BLaER1 (cell line): ENCODE measurements at regions not wholly inside any gene's neighbourhood (a gene's known extent, or its start where the extent isn't known, plus 50 kb on each side); places are given as distances from the start of the nearest gene placed in this dataset.

Experiments used
- H3K27ac ChIP-seq: shearing (Covaris generic); formaldehyde crosslinking; 2 replicates; pipeline ENCODE4 v1.8.1; 2022
- H3K27me3 ChIP-seq: shearing (Covaris generic); formaldehyde crosslinking; 2 replicates; pipeline ENCODE4 v1.8.1; 2022
- H3K36me3 ChIP-seq: shearing (Covaris generic); formaldehyde crosslinking; 2 replicates; pipeline ENCODE4 v1.8.1; 2022
- H3K4me1 ChIP-seq: shearing (Covaris generic); formaldehyde crosslinking; 2 replicates; pipeline ENCODE4 v1.8.1; 2022
- H3K4me2 ChIP-seq: shearing (Covaris generic); formaldehyde crosslinking; 2 replicates; pipeline ENCODE4 v1.8.1; 2022
- H3K4me3 ChIP-seq: shearing (Covaris generic); formaldehyde crosslinking; 2 replicates; pipeline ENCODE4 v1.8.1; 2022
- H3K9ac ChIP-seq: shearing (Covaris generic); formaldehyde crosslinking; 2 replicates; pipeline ENCODE4 v1.8.1; 2022
- H3K9me3 ChIP-seq: shearing (Covaris generic); formaldehyde crosslinking; 2 replicates; pipeline ENCODE4 v1.8.1; 2022
- H4K20me1 ChIP-seq: shearing (Covaris generic); formaldehyde crosslinking; 2 replicates; pipeline ENCODE4 v1.8.1; 2022
- Cebpa-rat ChIP-seq: shearing (Covaris generic); IDR thresholded peaks from 2 replicates; pipeline ENCODE4 v1.8.1; 2022

DNA sequence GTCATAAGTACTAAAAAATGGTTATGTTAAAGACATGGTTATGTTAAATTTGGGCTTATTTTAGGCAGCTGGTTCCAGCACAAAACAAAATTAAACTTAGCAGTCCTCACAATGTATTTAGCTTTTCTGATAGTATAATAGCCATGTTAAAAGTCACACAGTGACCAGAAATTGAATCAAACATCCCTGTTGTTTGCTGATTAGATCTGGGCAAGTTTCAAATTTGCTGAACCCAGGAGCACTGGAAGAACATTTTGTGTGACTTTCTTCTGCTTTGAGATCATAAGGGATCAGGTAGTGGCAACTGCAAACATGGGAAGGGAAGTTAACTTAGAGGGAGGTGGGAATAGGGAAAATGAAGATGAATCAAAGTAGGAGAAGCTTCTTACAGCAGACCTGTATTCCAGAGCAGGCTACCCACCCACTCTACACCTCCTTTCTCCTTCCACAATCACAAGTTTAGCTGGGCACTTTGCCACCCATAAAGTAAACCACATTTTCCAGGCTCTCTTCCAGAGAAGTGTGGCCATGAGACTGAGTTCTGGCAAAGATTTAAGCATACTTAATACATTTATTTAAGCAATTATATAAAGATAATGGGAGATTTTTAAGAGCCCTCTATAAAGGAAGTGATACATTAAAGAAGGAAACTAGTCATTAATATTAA, 616.1 kb upstream of the LRATD1 start:
- H3K9me3 ChIP-seq, result no peaks in the 10 kb centered on the region
- no peak overlapping the region for H3K9ac ChIP-seq
- no peaks in the 10 kb centered on the region for H4K20me1 ChIP-seq
- H3K4me1 ChIP-seq, result no peaks in the 10 kb centered on the region
- H3K36me3 ChIP-seq, result no peaks in the 10 kb centered on the region
- H3K4me3 ChIP-seq, result no peak overlapping the region
- no peak for TF ChIP-seq Cebpa-rat
- H3K4me2 ChIP-seq, result no peak overlapping the region
- H3K27ac ChIP-seq, result no peak overlapping the region
- no peaks in the 10 kb centered on the region for H3K27me3 ChIP-seq

DNA sequence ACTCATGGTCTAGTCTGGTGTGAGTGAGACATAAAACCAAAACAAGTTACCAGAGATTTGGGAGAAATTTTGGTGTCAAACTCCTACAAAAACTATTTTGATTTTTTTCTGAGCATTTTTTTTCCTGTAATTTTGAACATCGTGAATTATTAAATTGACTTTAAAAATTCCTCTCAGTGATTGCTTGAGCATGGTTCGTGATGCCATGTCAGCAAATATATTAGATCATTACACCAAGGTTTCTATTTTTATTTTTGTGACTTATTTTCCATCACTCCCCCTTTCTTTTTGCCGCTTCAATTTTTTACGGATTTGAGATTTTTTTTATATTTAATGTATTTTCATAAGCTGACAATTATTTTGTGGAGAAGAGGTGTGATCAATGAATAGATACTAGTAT, 613.9 kb upstream of the LRATD1 start:
- TF ChIP-seq Cebpa-rat, result no peak

DNA sequence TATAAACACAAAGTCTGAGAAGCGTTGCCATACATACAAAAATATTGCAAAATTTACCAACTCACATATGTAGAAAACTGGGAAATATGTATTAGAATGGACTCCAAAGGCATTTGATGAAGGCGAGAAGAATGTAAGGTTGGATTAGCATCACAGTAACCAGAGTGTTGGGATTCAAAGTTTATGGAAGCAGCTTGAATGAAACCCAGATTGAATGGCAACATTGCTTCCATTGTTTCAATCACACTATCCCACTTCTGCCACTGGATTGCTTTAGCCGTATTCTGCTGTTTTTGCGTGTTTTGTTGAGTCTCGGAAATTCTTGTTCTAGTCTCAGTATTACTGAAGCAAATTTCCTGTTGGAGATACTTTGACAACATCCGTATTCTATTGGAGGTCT, 609.0 kb upstream of the LRATD1 start:
- Histone ChIP-seq H3K36me3 (no peaks in the 10 kb centered on the region), H3K4me3 (no peak overlapping the region), H3K9ac (no peak overlapping the region), H3K4me1 (no peaks in the 10 kb centered on the region), H3K9me3 (no peaks in the 10 kb centered on the region), H4K20me1 (no peaks in the 10 kb centered on the region), H3K27me3 (no peaks in the 10 kb centered on the region), H3K27ac (no peak overlapping the region), H3K4me2 (no peak overlapping the region)
- no peak for TF ChIP-seq Cebpa-rat

More for the DNA sequence above, 613.9 kb upstream of the LRATD1 start:
- no peak overlapping the region for H3K4me3 ChIP-seq
- H3K9me3 ChIP-seq, result no peaks in the 10 kb centered on the region
- no peaks in the 10 kb centered on the region for H3K36me3 ChIP-seq
- no peaks in the 10 kb centered on the region for H4K20me1 ChIP-seq
- no peak overlapping the region for H3K4me2 ChIP-seq
- no peak overlapping the region for H3K27ac ChIP-seq
- no peak overlapping the region for H3K9ac ChIP-seq
- no peaks in the 10 kb centered on the region for H3K27me3 ChIP-seq
- H3K4me1 ChIP-seq, result no peaks in the 10 kb centered on the region

DNA sequence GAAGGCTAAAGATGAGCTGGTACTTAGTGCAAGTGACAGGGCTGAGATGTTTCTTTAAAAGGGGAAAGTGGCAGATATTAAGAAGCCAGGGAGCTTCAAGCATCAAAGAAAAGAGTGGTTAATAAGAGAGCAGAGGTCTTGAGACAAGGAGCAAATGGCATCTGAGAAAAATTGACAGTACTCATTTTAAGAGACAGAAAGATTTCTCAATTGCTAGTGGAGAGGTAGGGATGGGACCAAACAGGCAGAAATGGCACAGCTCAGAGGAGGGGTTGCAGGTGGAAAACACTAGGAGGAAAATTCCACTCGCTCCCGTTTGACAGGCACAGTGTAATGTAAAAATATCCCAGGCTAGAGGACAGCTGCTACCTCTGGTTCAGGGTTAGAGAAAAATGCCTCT, 593.4 kb upstream of the LRATD1 start:
- Histone ChIP-seq H3K4me3 (no peak overlapping the region), H3K9ac (no peak overlapping the region), H3K4me2 (no peak overlapping the region), H3K9me3 (no peaks in the 10 kb centered on the region), H3K36me3 (no peaks in the 10 kb centered on the region), H4K20me1 (no peaks in the 10 kb centered on the region), H3K27ac (no peak overlapping the region), H3K27me3 (no peaks in the 10 kb centered on the region), H3K4me1 (no peaks in the 10 kb centered on the region)
- no peak for TF ChIP-seq Cebpa-rat

DNA sequence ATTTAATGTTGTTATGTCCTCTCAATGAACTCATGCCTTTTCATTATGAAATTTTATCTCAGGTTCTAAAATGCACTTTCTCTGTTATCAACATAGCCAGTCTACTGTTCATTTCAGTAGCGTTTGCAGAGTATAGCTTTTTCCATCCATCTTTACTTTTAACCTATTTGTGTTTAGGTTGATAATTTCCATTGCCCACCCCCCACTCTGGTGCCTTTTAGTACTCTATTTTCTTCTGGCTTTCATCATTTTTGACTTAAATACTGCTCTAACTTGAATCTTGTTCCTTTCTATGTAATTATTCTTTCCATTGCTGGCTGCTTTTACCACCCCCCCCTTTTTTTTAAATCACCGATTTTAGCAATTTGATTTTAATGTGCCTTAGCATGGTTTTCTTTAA, 585.0 kb upstream of the LRATD1 start:
- H3K9ac ChIP-seq, result no peak overlapping the region
- H3K4me3 ChIP-seq, result no peak overlapping the region
- no peaks in the 10 kb centered on the region for H4K20me1 ChIP-seq
- no peaks in the 10 kb centered on the region for H3K36me3 ChIP-seq
- H3K27me3 ChIP-seq, result no peaks in the 10 kb centered on the region
- no peaks in the 10 kb centered on the region for H3K9me3 ChIP-seq
- H3K27ac ChIP-seq, result no peak overlapping the region
- no peaks in the 10 kb centered on the region for H3K4me1 ChIP-seq
- TF ChIP-seq Cebpa-rat, result no peak
- H3K4me2 ChIP-seq, result no peak overlapping the region

DNA sequence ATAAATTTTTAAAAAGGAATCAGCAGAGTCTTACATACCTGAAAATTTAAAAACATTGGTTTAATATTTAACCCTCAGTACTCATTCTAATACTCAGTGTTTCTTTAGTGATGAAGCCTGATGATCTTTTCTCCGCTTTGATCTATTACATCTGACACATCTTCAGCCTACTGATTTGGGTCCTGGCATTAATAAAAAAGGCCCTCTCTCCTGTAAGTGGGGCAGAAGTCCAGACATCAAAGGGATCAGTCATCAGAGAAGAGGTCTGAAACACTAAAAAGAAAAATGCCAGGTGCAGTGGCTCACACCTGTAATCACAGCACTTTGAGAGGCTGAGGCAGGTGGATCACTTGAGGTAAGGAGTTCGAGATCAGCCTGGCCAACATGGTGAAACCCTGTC, 581.1 kb upstream of the LRATD1 start:
- no peaks in the 10 kb centered on the region for H3K36me3 ChIP-seq
- H4K20me1 ChIP-seq, result no peaks in the 10 kb centered on the region
- H3K9ac ChIP-seq, result no peak overlapping the region
- H3K27ac ChIP-seq, result no peak overlapping the region
- H3K27me3 ChIP-seq, result no peaks in the 10 kb centered on the region
- H3K9me3 ChIP-seq, result no peaks in the 10 kb centered on the region
- no peak overlapping the region for H3K4me3 ChIP-seq
- no peak for TF ChIP-seq Cebpa-rat
- H3K4me2 ChIP-seq, result no peak overlapping the region
- no peaks in the 10 kb centered on the region for H3K4me1 ChIP-seq

DNA sequence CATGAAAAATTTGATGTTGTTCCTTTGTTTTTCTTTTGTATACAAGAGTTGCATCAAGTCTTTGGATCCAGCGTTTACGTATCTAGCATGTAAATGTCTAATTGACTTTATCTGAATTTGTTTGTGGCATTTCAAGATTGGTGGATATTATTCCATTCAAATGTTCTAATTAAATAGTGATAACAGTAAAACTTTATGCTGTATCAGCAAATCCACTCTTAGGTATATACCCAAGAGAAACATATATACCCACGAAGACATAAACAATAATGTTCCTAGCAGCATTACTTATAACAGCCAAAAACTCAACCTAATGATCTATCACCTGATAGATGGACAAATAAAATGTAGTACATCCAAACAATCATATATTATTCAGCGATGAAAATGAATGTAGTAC, 579.4 kb upstream of the LRATD1 start:
- H3K4me3 ChIP-seq, result no peak overlapping the region
- H3K27me3 ChIP-seq, result no peaks in the 10 kb centered on the region
- no peaks in the 10 kb centered on the region for H3K9me3 ChIP-seq
- no peak for TF ChIP-seq Cebpa-rat
- H3K36me3 ChIP-seq, result no peaks in the 10 kb centered on the region
- no peak overlapping the region for H3K27ac ChIP-seq
- H3K4me2 ChIP-seq, result no peak overlapping the region
- no peaks in the 10 kb centered on the region for H4K20me1 ChIP-seq
- H3K9ac ChIP-seq, result no peak overlapping the region
- no peaks in the 10 kb centered on the region for H3K4me1 ChIP-seq

DNA sequence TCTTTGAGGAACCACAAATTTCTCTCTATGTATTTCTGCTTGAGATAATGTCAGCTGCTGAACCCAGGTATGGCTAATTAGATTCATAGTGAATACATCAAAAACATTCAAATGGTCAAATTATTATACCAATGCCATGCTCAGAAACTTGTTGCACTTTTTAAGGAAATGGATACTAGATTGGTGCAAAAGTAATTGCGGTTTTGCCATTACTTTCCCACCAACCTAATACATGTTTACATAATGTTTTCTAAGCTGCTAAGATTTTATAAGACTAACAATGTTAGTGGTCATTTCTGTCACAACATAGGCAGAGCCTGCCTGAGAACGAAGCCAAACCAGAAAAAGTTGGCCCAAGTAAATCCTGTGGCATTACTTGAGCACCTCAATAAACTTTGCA, 568.2 kb upstream of the LRATD1 start:
- no peaks in the 10 kb centered on the region for H4K20me1 ChIP-seq
- TF ChIP-seq Cebpa-rat, result no peak
- H3K4me1 ChIP-seq, result no peaks in the 10 kb centered on the region

DNA sequence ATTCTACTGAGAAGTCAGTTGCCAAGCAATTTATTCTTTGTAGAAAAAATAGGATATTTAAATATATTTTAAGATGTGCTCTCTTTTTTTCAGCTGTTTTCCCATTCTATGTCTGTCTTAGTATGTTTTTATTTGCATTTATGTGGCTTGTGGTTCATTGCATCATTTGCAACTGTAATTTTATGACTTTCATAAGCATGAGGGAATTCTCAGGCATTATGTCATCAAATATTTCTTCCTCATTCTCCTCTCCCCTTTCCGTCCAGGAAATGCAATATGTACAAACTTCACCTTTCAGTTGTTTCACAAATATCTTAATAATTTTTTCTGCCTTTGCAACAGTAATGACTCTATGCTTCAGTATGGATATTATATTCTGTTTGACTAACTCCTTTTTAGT, 560.2 kb upstream of the LRATD1 start:
- Histone ChIP-seq H3K4me2 (no peak overlapping the region), H3K27ac (no peak overlapping the region), H3K36me3 (no peaks in the 10 kb centered on the region), H3K9me3 (no peaks in the 10 kb centered on the region), H3K4me3 (no peak overlapping the region), H3K27me3 (no peaks in the 10 kb centered on the region), H3K4me1 (no peaks in the 10 kb centered on the region), H4K20me1 (no peaks in the 10 kb centered on the region), H3K9ac (no peak overlapping the region)
- no peak for TF ChIP-seq Cebpa-rat

More for the DNA sequence above, 568.2 kb upstream of the LRATD1 start:
- no peak overlapping the region for H3K4me3 ChIP-seq
- H3K4me2 ChIP-seq, result no peak overlapping the region
- no peaks in the 10 kb centered on the region for H3K9me3 ChIP-seq
- H3K36me3 ChIP-seq, result no peaks in the 10 kb centered on the region
- H3K27ac ChIP-seq, result no peak overlapping the region
- no peak overlapping the region for H3K9ac ChIP-seq
- no peaks in the 10 kb centered on the region for H3K27me3 ChIP-seq

DNA sequence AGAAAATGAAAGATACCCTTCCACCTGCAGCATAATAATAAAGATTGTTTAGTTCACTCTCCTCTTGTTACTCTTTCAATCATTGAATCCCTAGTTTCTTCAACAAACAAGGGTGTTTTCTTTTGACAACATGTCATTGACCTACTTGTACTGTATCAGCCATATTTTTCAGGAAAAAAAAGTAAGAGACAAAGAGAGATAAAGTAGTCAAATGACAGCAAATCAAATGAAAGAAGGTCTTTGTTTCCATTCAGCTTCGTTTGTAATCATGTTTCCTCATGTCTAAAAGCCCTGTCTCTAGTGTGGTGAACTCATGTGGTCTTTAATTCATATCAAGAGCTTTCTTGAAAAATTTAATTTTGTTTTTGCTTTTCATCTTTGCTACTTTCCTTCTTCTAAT, 557.8 kb upstream of the LRATD1 start:
- Histone ChIP-seq H3K9ac (no peak overlapping the region), H3K27me3 (no peaks in the 10 kb centered on the region), H3K27ac (no peak overlapping the region), H3K4me1 (no peaks in the 10 kb centered on the region), H3K4me3 (no peak overlapping the region), H3K9me3 (no peaks in the 10 kb centered on the region), H3K36me3 (no peaks in the 10 kb centered on the region), H4K20me1 (no peaks in the 10 kb centered on the region), H3K4me2 (no peak overlapping the region)
- TF ChIP-seq Cebpa-rat, result no peak

DNA sequence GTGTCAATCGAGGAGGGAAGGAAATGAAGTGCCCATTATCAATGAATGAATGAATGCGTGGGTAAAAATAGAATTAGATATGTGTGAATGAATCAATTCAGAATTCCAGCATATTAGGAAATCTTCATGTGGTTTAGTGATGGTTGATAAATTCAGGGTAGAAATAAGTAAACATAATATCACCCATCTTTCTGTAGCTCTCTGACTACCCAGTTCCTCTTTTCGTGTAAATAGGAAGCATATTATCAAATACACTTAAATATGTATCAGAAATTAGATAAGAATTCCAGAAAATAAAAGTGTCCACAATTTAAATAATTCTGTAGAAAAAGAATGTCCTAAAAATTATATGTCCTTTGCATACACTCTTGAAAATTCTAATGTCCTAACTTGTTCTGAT, 552.9 kb upstream of the LRATD1 start:
- Histone ChIP-seq H3K27ac (no peak overlapping the region), H3K4me1 (no peaks in the 10 kb centered on the region), H3K9me3 (no peaks in the 10 kb centered on the region), H4K20me1 (no peaks in the 10 kb centered on the region), H3K9ac (no peak overlapping the region), H3K36me3 (no peaks in the 10 kb centered on the region), H3K27me3 (no peaks in the 10 kb centered on the region), H3K4me3 (no peak overlapping the region), H3K4me2 (no peak overlapping the region)
- no peak for TF ChIP-seq Cebpa-rat
